Left ventricle myocardium inferior (tissue), 1 donor: ENCODE measurements at regions not wholly inside any gene's neighbourhood (a gene's known extent, or its start where the extent isn't known, plus 50 kb on each side); places are given as distances from the start of the nearest gene placed in this dataset.

ENCODE experiments used
- DNase-seq: peaks from one replicate; pipeline ENCODE4 v3.0.0-alpha.2; 2020
- H3K27ac ChIP-seq: fragments of 200-600 bp; replicated peaks from 2 replicates; pipeline ENCODE4 v1.8.0; 2021
- H3K27me3 ChIP-seq: fragments of 200-600 bp; 2 replicates; pipeline ENCODE4 v1.8.0; 2021; ENCODE audit warnings: low read depth
- H3K36me3 ChIP-seq: fragments of 200-600 bp; 2 replicates; pipeline ENCODE4 v1.8.0; 2021
- H3K4me1 ChIP-seq: fragments of 200-600 bp; 2 replicates; pipeline ENCODE4 v1.8.0; 2021
- H3K4me3 ChIP-seq: fragments of 200-600 bp; 2 replicates; pipeline ENCODE4 v1.8.0; 2021; ENCODE audit warnings: mild to moderate bottlenecking, moderate library complexity
- H3K9me3 ChIP-seq: fragments of 200-600 bp; replicated peaks from 2 replicates; pipeline ENCODE4 v1.8.0; 2021
- CTCF ChIP-seq: fragments of 200-600 bp; IDR thresholded peaks from 2 replicates; pipeline ENCODE4 v1.8.0; 2021; ENCODE audit warnings: antibody characterized with exemption, mild to moderate bottlenecking, borderline replicate concordance
- intact Hi-C: fragments of 100-400 bp; cut with micrococcal nuclease; formaldehyde crosslinking; loops from one replicate; pipeline ENCODE4 v1.11.0; 2022
- donor health status: DM: no; HTN: yes; CAD: no; lungs with severe emphysema.

GRCh38 chr15:87483468-87483867, 773.1 kb downstream of the NTRK3 start:
- H3K4me1 ChIP-seq: peaks cover 16% of the 10 kb centered on the region
- peak overlapping the region; percentile 0 for H3K27ac ChIP-seq
- no peak for TF ChIP-seq CTCF
- intact Hi-C loops: no loop called here
- no peak for DNase-seq
- H3K4me3 ChIP-seq: no peak overlapping the region
- no peaks in the 10 kb centered on the region for H3K36me3 ChIP-seq
- H3K27me3 ChIP-seq: no peaks in the 10 kb centered on the region
- no peaks in the 10 kb centered on the region for H3K9me3 ChIP-seq

- intact Hi-C loops: no loop called here
- no peaks in the 10 kb centered on the region for H3K9me3 ChIP-seq
- no peak for TF ChIP-seq CTCF
- H3K4me3 ChIP-seq: no peak overlapping the region
- H3K4me1 ChIP-seq: peaks cover 13% of the 10 kb centered on the region
- no peaks in the 10 kb centered on the region for H3K27me3 ChIP-seq
- no peak for DNase-seq
- no peaks in the 10 kb centered on the region for H3K36me3 ChIP-seq
- H3K27ac ChIP-seq: no peak overlapping the region
Measured at GRCh38 chr15:87481126-87481525, 775.4 kb downstream of the NTRK3 start.

- Histone ChIP-seq H3K27me3 (no peaks in the 10 kb centered on the region), H3K4me1 (peaks cover 13% of the 10 kb centered on the region), H3K9me3 (no peaks in the 10 kb centered on the region), H3K4me3 (no peak overlapping the region), H3K27ac (no peak overlapping the region), H3K36me3 (no peaks in the 10 kb centered on the region)
- no peak for TF ChIP-seq CTCF
- intact Hi-C loops: no loop called here
- no peak for DNase-seq
Measured at GRCh38 chr15:87478687-87479072, 777.9 kb downstream of the NTRK3 start.

GRCh38 chr15:87477737-87478686, 778.5 kb downstream of the NTRK3 start:
- intact Hi-C loops: no loop called here
- no peak for DNase-seq
- Histone ChIP-seq H3K9me3 (no peaks in the 10 kb centered on the region), H3K27me3 (no peaks in the 10 kb centered on the region), H3K27ac (peak overlapping the region; percentile 73), H3K36me3 (no peaks in the 10 kb centered on the region), H3K4me1 (peaks cover 13% of the 10 kb centered on the region), H3K4me3 (peak overlapping the region; percentile 20)
- TF ChIP-seq CTCF: no peak

- no peaks in the 10 kb centered on the region for H3K9me3 ChIP-seq
- no peak for TF ChIP-seq CTCF
- DNase-seq: no peak
- intact Hi-C loops: no loop called here
- peaks cover 13% of the 10 kb centered on the region for H3K4me1 ChIP-seq
- peak overlapping the region; percentile 73 for H3K27ac ChIP-seq
- H3K4me3 ChIP-seq: no peak overlapping the region
- H3K36me3 ChIP-seq: no peaks in the 10 kb centered on the region
- no peaks in the 10 kb centered on the region for H3K27me3 ChIP-seq
Measured at GRCh38 chr15:87477026-87477425, 779.5 kb downstream of the NTRK3 start.
